Dermis microvascular lymphatic vessel endothelial cell (primary cell): ENCODE measurements at regions not wholly inside any gene's neighbourhood (a gene's known extent, or its start where the extent isn't known, plus 50 kb on each side); places are given as distances from the start of the nearest gene placed in this dataset.

ENCODE experiments used
- DNase-seq, 2 donors: peaks; one replicate each; pipeline versions ENCODE4 v3.0.0 to v3.0.0-alpha.2; 2010; ENCODE audit warnings: low read depth in 2 of 2

- DNase-seq, result no peak
Measured at GRCh38 chr4:23169608-23170311, 477.0 kb downstream of the GBA3 start.

GRCh38 chr4:23166919-23167318 is 474.2 kb downstream of the GBA3 start:
- DNase-seq, result no peak

DNA sequence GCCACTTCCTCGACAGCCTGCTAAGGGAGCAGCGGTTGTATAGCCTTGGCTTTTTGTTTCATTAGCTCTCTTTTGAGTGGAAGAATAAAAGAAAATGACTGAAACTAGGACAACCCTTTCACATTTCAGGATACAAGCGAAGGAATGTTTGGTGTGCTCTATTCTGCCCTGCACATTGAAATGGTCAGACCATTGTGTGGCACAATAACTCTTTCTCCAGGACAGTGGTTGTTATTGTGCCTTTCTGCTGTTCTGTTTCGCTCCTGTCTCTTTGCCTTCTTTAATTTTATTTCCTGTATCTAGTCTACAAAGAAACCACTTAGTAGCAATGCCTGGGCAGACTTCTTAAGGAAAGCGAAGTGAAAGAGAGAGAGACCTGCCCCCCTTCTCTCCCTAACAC is 473.7 kb downstream of the GBA3 start:
- DNase-seq, result no peak

- DNase-seq, result no peak
Measured at GRCh38 chr4:23165669-23166068, 472.9 kb downstream of the GBA3 start.

GRCh38 chr4:23163647-23164436 is 471.1 kb downstream of the GBA3 start:
- no peak for DNase-seq

- no peak for DNase-seq
Measured at GRCh38 chr4:23162275-23162674, 469.5 kb downstream of the GBA3 start.

DNA sequence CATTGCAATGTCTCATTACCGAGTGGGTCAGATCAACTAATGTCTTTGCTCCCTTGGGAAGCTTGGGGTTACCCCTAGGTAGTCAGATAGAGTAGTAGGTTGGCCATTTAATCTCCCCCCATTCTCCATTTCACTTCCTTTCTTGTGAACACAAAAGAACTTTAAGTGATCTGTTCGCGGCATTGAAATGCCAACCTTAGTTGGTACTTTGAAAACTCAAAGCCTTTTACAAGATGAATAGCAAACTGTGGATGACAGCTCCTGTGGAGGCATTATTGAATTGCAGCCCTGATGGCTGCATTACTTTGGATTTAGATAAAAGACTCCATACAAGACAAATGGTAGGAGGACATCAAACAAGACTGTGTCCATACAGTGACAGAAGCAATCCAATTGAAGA is 469.1 kb downstream of the GBA3 start:
- no peak for DNase-seq

- DNase-seq, result no peak
Measured at GRCh38 chr4:23153076-23153475, 460.3 kb downstream of the GBA3 start.

DNA sequence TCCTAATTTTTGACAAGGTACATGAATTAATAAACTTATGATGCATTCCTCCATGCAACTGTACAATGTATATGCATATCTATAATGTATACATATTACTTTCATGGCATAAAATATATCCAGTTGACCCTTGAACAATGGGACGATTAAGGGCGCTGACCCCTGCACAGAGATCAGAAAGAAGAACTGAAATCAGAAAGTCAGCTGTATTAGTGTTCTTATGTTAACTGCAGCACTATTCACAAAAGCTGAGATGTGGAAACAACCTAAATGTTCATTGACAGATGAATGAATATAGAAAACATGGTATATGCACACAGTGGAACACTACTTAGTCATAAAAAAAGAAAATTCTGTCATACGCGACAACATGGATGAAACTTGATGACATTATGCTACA is 457.1 kb downstream of the GBA3 start:
- no peak for DNase-seq

- no peak for DNase-seq
Measured at GRCh38 chr4:23144707-23145106, 452.0 kb downstream of the GBA3 start.

DNA sequence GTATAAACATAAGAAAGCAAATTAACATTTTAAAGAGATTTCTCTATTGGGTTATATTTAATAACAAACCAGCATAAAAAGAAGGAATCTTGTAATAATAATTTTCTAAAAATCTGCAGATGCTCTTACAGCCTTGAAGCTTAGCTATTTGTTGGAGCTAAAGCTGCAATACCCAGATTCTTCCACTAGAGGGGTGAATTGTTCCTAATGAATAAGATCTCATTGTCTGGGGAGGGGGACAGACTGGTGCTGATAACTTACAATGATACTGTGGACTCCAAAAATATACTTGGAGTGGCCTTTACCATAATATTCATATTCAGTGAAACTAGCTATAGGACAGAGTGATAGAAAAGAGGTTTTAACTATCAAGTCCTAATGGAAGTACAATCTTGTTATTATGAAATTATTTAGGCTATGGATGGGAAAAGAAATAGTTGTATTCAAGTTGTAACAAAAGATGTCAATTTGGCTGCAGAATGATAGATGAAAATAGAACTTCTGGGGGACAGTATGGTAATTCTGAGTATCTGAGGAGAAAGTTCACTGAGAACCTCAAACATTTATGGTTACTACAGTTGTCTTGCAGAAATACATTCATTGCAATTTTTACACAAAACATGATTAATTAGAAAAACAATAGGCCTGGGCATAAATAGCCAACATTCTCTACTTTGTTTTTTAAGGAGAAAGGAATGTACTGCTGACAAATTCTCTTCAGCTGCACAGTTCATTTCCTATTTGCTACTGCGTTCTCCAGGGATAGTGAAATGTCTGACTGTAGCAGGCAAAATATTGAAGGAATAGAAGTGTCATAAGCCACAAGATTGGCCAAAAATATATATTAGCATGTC is 443.3 kb downstream of the GBA3 start:
- peak; percentile 1 to 35 for DNase-seq

DNA sequence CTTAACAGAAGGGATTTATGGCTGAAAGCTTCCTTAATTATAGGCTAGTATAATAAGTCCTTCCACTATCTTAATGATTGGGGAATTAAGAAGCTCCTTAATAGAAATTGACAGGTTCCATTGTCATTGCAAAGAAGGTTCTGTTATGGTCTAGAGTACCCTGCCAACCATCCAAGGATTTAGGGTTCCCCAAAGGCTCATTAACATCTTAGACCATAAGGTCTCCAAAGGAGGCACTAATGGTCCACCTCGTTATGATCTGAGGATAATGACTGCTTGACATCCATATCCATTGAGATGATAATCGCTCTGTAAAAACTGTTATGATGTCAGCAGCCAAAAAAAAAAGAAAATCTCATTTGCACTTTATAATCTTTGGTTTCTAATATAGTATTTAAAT is 441.6 kb downstream of the GBA3 start:
- no peak for DNase-seq

GRCh38 chr4:23130845-23131244 is 438.1 kb downstream of the GBA3 start:
- DNase-seq, result no peak

GRCh38 chr4:23125118-23125517 is 432.4 kb downstream of the GBA3 start:
- no peak for DNase-seq

GRCh38 chr4:23122666-23123400 is 430.1 kb downstream of the GBA3 start:
- DNase-seq, result no peak

GRCh38 chr4:23120374-23120773 is 427.6 kb downstream of the GBA3 start:
- no peak for DNase-seq

GRCh38 chr4:23117826-23118225 is 425.1 kb downstream of the GBA3 start:
- DNase-seq, result no peak

- DNase-seq, result no peak
Measured at GRCh38 chr4:23114538-23114937, 421.8 kb downstream of the GBA3 start.

- DNase-seq, result no peak
Measured at GRCh38 chr4:23113104-23113503, 420.4 kb downstream of the GBA3 start.

DNA sequence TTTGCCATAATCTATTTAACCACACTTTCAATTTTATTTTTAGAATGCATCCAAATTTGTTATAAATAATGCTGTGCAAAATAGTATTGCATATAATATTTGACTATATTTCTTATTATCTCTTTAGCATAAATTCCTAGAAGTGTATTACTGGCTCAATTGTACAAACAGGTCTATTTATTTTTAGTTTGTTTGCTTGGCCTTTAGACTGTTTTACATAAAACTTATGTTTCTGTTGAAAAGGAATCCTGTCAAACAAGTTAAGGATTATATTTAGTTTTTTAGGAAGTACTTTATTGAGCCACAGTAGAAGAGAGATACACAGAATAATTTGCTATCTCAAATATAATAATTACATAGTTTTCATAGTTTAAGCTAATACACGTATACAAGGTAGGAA is 413.8 kb downstream of the GBA3 start:
- no peak for DNase-seq

DNA sequence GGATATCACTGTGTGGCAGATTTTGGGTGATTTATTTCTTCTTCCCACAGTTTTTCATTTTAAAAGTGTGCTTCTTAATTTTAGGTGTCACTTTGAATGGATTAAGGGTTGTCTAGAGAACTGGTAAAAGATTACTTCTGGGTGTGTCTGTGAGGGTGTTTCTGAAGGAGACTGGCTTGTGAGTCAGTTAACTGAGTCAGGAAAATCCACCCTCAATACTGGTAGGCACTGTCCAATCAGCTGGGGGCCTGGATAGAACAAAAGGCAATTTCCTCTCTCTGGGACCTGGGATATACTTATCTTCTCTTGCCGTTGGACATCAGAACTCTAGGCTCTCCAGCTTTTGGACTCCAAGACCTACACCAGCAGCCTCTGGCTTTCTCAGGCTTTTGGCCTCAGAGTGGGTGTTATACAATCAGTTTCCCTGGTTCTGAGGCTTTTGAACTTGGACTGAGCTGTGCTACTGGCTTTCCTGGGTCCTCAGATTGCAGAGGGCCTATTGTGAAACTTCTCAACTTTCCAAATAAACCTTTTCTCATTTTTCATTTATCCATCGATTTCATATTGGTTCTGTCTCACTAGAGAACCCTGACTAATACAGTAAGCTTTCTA is 413.1 kb downstream of the GBA3 start:
- no peak for DNase-seq
